ENCODE measurements at regions not wholly inside any gene's neighbourhood (a gene's known extent, or its start where the extent isn't known, plus 50 kb on each side); places are given as distances from the start of the nearest gene placed in this dataset.

DNA sequence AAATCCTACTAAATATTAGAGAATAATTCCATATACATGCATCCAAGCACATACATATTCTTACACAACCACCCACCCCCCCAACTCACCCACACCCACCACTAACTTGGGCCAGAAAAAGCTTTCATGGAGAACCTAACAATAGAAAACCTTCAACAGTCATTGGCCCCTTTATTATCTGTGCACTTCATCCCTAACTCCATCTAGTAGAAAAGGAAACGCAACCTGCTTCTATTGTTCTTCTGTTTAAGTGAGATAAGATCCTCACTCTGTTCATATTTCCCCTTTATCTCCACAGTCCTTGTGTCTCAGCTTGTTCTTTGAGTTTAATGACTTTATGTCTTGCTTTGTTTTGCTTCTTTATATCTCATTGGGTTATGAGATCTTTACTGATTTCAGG, 1740.2 kb upstream of the CELF4 start:
- H3K36me3 ChIP-seq (ENCODE audit: insufficient read depth, low read length) = no peaks in the 10 kb centered on the region
- ChIA-PET CTCF (ENCODE audit: unreplicated experiment) (no interaction called here), POLR2A (no interaction called here)
- intact Hi-C loops (cut with micrococcal nuclease; ENCODE audit: unreplicated experiment) = no loop called here
- H3K27ac ChIP-seq (ENCODE audit: low read depth, low read length, poor library complexity, severe bottlenecking) = no peak overlapping the region
- H3K9me3 ChIP-seq (ENCODE audit: low read length) = no peaks in the 10 kb centered on the region
- H3K4me2 ChIP-seq (ENCODE audit: low read length) = no peak overlapping the region
- H3K9me2 ChIP-seq (ENCODE audit: insufficient read depth, low read length) = no peaks in the 10 kb centered on the region
- no peak for DNase-seq (ENCODE audit: low spot score)
- no peaks in the 10 kb centered on the region for H3K4me1 ChIP-seq (ENCODE audit: insufficient read depth, low read length, poor library complexity, severe bottlenecking)
- no peaks in the 10 kb centered on the region for H3K79me2 ChIP-seq (ENCODE audit: insufficient read depth, low read depth, low read length)
- BruUV-seq (replicated peaks) = no TSS peak
- TF ChIP-seq EZH2phosphoT487 (IDR thresholded peaks at IDR 0.05; ENCODE audit: borderline replicate concordance, low read depth, low read length) = no peak
- TF ChIP-seq, protein P1, sequence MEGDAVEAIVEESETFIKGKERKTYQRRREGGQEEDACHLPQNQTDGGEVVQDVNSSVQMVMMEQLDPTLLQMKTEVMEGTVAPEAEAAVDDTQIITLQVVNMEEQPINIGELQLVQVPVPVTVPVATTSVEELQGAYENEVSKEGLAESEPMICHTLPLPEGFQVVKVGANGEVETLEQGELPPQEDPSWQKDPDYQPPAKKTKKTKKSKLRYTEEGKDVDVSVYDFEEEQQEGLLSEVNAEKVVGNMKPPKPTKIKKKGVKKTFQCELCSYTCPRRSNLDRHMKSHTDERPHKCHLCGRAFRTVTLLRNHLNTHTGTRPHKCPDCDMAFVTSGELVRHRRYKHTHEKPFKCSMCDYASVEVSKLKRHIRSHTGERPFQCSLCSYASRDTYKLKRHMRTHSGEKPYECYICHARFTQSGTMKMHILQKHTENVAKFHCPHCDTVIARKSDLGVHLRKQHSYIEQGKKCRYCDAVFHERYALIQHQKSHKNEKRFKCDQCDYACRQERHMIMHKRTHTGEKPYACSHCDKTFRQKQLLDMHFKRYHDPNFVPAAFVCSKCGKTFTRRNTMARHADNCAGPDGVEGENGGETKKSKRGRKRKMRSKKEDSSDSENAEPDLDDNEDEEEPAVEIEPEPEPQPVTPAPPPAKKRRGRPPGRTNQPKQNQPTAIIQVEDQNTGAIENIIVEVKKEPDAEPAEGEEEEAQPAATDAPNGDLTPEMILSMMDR (conservative IDR thresholded peaks at IDR 0.05; ENCODE audit: low read length) = no peak
- H2AFZ ChIP-seq (ENCODE audit: low read length) = no peak overlapping the region
- H3K4me3 ChIP-seq (ENCODE audit: low read depth, low read length, poor library complexity, severe bottlenecking) = no peak overlapping the region
- no peaks in the 10 kb centered on the region for H4K20me1 ChIP-seq (ENCODE audit: insufficient read depth, low read length)

DNA sequence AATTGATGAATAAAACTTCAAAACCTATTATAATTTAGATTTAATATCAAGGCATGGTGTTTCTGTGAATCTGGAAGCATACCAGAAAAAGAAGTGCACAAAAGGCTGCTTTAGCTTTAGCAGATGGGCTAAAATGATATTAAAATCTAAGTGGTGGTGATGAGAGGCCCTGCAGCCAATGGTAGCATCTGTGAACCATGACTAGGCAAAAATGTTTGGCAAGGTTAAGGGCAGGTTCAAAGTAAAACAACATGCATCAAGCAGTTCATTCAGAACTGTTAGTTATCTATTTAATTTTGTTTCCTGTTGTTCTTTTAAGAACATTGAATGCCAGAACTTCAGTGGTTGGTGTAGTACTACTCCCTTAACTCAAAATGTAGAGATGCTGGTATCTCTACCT, 1736.9 kb upstream of the CELF4 start:
- H3K4me1 ChIP-seq (ENCODE audit: insufficient read depth, low read length, poor library complexity, severe bottlenecking) = no peaks in the 10 kb centered on the region
- TF ChIP-seq, protein P1 (conservative IDR thresholded peaks at IDR 0.05; ENCODE audit: low read length) = no peak
- intact Hi-C loops (cut with micrococcal nuclease; ENCODE audit: unreplicated experiment) = no loop called here
- no peak overlapping the region for H3K4me3 ChIP-seq (ENCODE audit: low read depth, low read length, poor library complexity, severe bottlenecking)
- no peaks in the 10 kb centered on the region for H3K79me2 ChIP-seq (ENCODE audit: insufficient read depth, low read depth, low read length)
- no peak overlapping the region for H2AFZ ChIP-seq (ENCODE audit: low read length)
- H4K20me1 ChIP-seq (ENCODE audit: insufficient read depth, low read length) = no peaks in the 10 kb centered on the region
- POLR2A ChIA-PET = no interaction called here
- CTCF ChIA-PET (ENCODE audit: unreplicated experiment) = no interaction called here
- DNase-seq (ENCODE audit: low spot score) = no peak
- no peaks in the 10 kb centered on the region for H3K9me2 ChIP-seq (ENCODE audit: insufficient read depth, low read length)
- BruUV-seq (replicated peaks) = no TSS peak
- no peaks in the 10 kb centered on the region for H3K36me3 ChIP-seq (ENCODE audit: insufficient read depth, low read length)
- H3K27ac ChIP-seq (ENCODE audit: low read depth, low read length, poor library complexity, severe bottlenecking) = no peak overlapping the region
- no peaks in the 10 kb centered on the region for H3K9me3 ChIP-seq (ENCODE audit: low read length)
- H3K4me2 ChIP-seq (ENCODE audit: low read length) = no peak overlapping the region

DNA sequence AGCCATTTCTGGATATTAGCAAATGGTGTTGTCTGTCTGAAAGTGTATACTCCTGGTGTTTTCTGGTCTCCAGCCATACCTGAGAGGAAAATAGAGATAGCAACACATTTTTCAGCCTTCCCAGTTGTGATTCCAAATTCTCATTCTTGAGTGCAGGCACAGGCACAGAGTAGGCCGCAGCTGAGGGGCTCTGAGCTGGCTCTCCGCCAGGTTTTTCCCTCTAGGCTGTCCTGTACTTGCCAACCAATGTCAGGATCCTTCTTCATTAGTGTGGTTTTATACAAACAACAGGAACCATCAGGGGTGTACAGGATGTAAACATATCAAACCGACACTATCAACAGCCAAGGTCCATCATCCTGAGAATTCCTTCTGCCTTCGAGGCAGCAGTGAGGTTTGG, 1733.6 kb upstream of the CELF4 start:
- TF ChIP-seq EZH2phosphoT487 (IDR thresholded peaks at IDR 0.05; ENCODE audit: borderline replicate concordance, low read depth, low read length) = no peak
- TF ChIP-seq, protein P1 (conservative IDR thresholded peaks at IDR 0.05; ENCODE audit: low read length) = no peak
- Histone ChIP-seq H3K4me2 (ENCODE audit: low read length) (no peak overlapping the region), H3K79me2 (ENCODE audit: insufficient read depth, low read depth, low read length) (no peaks in the 10 kb centered on the region), H3K9me3 (ENCODE audit: low read length) (no peaks in the 10 kb centered on the region), H3K36me3 (ENCODE audit: insufficient read depth, low read length) (no peaks in the 10 kb centered on the region), H3K9me2 (ENCODE audit: insufficient read depth, low read length) (no peaks in the 10 kb centered on the region), H3K4me1 (ENCODE audit: insufficient read depth, low read length, poor library complexity, severe bottlenecking) (no peaks in the 10 kb centered on the region), H3K27ac (ENCODE audit: low read depth, low read length, poor library complexity, severe bottlenecking) (no peak overlapping the region), H3K4me3 (ENCODE audit: low read depth, low read length, poor library complexity, severe bottlenecking) (no peak overlapping the region), H4K20me1 (ENCODE audit: insufficient read depth, low read length) (no peaks in the 10 kb centered on the region), H2AFZ (ENCODE audit: low read length) (no peak overlapping the region)
- no peak for DNase-seq (ENCODE audit: low spot score)
- CTCF ChIA-PET (ENCODE audit: unreplicated experiment) = no interaction called here
- intact Hi-C loops (cut with micrococcal nuclease; ENCODE audit: unreplicated experiment) = no loop called here
- no TSS peak for BruUV-seq (replicated peaks)
- POLR2A ChIA-PET = no interaction called here
